NCI-H1417 treated with DMSO at 0.1 percent for 48 hours (cell line): ENCODE measurements at regions not wholly inside any gene's neighbourhood (a gene's known extent, or its start where the extent isn't known, plus 50 kb on each side); places are given as distances from the start of the nearest gene placed in this dataset.

Experiments used
- DNase-seq: peaks from one replicate; lab custom pipeline; 2025; lab: John Stamatoyannopoulos, UW

DNA sequence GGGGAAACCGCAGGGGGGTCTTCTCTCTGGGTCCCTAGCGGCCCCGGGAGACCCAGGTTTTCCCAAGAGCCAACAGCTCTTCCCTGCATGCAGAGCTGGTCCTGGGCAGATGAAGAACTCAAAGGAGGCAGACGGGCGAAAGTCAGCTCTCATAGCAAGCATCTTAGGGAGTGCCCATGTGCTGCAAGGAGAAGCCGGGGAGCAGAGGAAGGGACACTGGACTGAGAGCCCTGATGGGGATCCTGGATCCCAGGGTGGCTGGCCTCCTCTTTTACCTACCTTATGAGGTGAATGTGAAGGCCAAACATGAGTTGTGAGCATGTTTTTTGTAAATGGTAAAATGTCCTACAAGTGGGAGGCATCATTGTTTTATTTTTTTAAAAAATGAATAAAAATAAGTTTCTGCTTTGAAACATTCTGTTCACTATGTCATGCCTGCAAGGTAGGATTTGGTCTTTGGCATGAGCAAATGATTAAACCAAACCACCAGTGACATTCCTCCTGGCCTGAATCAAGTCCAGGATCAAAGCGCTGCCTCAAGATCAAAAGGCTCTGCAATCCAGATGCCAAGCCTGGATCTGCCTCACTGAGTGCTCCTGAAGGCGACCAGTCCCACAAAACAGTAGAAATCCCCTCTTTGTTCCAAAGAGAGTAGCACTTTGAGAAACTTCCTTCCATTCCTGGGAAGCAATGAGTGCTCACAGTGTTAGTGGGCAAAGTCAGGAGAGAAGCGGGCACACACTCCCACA is 92.2 kb upstream of the SERP2 start:
- DNase-seq, result no peak

DNA sequence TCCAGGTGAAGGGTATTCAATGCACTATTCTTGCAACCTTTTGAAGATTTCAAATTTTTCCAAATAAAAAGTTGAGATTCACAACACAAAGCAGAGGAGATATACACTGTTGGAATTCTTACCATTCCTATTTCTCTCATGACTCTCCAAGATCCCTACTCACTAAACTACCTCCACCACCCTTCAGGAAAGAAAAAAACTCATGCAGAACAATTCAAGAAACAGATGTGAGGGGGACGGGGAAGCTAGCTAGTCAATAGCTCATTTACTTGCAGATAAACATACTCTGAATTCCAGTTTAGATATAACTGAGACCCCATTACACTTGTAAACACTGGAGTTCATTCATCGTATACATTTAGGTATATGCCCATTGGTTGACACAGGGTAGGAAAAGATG is 90.0 kb upstream of the SERP2 start:
- no peak for DNase-seq

DNA sequence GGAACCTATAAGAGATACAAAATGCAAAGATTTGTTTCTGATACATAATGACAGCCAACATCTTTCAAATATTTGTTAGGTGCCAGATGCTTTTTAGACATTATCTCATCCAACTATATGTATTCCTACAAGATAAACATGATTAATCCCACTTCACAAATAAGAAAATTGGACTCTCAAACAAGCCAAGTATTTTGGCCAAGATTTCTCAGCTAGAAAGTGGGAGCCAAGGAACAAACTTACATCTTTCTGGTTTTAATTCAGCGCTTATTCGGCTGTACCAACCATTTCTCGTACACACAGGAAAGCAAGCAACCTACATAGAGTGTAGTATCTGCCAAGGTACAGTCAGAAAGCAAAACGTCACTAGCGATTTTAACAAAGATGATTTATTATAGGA is 85.7 kb upstream of the SERP2 start:
- no peak for DNase-seq

DNA sequence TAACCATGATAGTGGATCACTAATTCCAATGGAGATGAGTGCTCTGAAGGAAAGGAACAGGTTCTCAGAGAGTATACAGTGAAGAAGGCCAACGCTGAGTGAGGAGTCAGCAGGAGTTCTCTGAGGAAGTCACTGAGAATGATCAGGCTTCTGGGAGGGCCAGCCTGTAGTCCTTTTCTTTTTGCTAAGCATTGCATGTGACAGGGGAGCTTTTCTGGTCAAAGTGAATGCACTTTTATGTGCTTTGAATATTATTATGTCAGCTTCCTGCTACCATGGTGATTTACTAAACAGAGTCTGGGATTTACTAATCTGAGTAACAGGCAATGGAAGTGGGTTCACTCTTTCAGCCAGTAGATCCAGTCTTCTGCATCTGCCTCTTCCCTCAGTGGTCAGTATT is 81.1 kb upstream of the SERP2 start:
- DNase-seq, result no peak

DNA sequence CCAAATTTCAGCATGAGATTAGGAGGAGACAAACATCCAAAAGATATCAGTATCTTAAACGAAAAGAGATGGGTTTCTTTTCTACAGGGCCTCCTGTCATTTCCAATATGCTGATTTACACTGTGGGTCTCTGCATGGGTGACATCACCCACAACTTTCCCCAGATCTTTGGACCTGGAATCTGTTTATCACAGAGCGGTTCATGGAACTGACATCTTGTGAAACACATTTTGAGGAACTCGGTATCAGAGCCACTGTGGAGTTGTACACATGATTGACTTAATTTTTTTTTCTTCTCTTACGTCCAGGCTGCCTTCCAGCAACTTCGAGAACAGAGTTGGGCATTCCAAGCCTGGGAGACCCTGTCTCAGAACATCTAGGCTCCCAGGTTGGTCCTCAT is 80.2 kb upstream of the SERP2 start:
- DNase-seq, result no peak

DNA sequence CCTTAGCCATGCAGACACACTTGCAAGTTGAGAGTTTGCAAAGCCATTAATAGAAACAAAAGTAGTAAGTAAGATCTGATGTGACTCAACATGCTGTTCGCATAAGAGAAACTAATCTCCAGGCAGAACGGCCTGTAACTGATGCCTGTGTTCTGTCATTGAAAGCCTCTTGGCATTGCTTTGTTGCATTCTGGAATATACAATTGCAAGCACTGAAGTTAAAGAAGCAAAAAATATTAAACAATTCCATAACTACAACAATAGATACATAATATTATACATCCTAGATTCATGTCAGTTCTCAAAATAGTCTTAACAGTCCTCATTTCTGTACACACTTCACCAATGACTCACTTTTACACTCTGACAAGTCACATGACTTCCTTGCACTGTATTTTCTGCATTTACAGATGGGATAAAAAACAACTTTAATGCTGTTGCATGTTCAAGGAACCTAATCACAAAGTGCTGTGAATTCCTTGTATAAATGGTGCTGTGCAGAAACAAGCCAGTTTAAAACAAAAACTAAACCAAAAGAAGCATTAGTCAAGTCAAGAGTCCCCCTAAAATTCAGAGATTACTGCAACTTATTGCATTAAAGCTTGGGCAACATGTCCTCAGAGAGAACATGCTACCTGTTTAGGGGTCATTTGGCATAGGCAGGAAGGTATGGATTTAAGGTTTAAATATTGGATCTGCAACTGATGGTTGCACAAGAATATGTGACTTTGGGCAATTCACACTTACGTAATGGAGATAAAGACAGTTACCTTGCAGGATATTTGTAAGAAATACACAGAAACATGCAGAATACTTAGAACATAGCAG is 79.5 kb upstream of the SERP2 start:
- DNase-seq, result no peak

DNA sequence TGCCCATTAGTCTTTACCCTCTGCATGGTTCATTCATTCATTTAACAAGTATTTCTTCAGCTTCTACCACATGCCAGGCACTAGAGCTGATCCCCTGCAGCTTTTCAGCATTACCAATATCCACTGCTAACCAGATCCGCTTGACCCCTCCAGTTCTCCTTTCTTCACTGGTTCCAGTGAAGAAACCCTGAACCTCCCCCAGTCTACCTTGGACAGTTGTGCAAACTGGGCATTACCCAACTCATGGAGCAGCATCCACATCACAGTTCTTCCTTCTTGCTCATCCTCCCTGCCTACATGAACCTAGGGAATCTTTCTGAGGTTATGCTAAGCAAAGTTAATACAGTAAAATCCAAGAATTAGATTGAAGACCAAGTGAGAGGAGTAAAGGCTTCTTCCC is 78.7 kb upstream of the SERP2 start:
- DNase-seq, result no peak

DNA sequence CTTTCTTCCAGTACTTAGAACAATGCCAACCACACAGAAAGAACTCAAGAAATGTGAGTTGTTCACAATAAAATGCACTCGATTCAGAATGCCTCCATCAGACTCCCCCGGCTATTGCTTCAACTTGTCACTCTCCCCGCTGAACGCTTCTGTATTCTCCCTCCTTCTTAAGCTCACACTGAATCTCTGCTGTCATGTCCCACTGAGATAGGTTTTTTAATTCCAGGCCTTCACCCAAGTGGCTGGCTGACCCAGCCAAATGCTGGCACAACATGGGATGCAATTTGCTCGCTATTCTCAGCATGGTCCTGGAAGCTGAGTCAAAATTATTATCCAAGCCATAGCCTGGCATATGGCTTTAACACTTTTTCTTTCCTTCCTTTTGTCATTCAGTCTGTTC is 76.8 kb upstream of the SERP2 start:
- no peak for DNase-seq

DNA sequence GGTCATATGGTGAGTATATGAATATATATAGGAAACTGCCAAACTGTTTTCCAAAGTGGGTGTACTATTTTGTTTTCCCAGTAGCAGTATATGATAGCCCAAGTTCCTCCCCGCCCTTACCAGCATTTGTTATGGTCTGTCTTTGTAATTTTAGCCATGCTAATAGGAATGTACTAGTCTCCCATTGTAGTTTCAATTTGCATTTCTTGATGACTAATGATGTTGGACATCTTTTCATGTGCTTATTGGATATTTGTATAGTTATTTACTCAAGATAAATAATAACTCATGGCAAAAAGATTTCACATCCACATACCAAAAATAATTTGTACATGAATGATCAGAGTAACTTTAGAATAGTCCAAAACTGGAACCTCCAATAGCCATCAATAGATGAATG is 75.3 kb upstream of the SERP2 start:
- DNase-seq, result no peak

DNA sequence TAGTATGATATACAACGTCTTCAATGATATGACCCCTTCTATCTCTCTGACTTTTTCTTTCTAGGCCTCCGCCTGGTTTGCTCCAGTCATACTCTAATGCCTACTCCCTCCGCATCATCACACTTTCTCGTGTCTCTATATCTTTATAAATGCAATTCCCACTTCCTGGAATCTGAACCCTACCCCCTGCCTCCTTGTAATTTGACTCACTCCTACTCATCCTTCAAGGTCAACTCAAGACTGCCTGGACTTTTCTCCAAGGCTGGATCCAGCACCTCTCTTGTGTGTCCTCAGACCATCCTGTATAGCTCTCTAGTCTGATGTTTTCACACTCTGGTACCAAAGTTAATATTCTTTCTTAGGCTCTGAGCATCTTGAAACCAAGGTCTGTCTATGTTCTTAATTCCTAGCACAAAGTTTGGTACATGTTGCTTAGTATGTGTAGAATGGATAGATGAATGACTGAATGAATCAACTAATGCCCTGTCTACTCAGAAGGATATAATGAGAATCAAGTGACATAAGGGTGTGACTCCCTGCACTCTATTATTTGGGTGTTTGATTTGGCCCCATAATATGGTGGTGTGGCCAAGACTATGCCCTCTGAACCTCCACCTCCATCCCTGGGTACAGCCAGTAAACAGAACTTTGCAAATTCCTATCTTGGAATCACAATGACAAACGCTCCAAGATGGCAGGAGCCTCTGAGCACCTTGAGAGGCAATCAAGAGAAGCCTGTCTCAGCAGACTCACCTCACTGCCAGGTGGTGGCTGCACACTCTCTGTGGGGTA is 74.3 kb upstream of the SERP2 start:
- DNase-seq, result no peak

DNA sequence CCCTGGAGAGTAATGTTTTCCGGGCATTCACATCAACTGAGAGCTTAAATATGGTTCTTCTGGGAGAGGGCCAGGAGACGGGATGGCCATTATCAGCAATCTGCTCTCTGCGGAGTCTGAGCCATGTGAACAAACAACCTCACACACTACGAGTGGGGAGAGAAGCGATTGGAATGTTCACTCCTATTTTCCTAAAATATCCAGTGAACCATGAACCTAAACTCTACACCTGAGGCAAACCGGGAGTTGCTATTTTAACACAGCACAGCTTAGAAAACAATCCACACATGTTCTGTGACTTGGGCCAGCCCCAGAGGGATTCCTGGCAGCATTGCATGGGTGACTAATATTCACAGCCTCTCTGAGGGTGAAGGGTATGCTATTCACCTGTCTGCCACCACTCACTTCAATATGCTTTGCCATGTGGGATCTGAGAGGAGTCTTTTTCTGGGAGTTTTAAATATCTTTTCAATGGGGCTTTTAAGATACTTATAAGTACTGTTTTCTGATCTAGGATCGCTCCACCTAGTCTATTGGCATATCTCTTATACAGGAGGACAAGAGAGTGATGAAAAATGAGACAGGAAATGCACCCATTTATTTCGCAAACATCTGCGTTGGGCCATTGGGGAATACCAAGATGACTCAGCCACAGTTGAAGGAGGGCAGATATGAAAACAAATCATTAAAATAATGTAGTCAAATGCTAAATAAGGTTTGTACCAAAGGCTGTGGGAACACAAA is 72.6 kb upstream of the SERP2 start:
- DNase-seq, result no peak

DNA sequence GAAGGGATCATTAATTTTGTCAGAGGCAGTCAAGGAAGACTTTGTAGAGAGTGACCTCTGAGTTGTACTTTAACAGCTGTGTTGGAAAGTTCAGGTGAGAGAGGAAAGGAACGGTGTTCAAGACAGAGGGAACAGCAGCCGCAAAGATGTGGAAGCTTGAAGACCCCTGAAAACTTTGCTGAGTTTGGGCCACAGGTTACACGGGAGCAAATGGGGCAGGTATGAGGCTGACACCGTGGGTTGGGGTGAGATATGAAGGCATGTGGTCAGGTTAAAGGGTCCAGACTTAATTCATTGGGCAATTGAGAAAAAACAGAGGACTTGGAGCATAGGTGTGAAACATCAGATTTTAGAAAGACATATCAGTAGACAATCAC is 72.0 kb upstream of the SERP2 start:
- no peak for DNase-seq

DNA sequence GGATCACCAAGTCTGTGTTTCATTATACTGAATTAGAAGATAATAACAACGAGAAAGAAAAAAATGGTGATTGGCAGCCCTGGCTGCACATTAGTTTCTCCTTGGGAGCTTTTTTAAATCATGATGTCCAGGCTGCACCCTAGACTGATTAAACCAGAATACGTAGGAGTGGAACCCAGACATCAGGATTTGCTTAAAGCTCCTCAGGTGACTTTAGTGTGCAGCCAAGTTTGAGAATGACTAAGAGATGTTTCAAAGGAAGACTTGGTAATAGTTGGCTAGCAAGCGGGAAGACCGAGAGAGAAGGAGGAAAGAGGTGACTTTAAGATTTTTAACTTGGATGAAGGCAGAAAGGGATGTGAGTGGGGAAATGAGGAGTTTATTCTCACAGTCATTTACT is 71.4 kb upstream of the SERP2 start:
- no peak for DNase-seq

DNA sequence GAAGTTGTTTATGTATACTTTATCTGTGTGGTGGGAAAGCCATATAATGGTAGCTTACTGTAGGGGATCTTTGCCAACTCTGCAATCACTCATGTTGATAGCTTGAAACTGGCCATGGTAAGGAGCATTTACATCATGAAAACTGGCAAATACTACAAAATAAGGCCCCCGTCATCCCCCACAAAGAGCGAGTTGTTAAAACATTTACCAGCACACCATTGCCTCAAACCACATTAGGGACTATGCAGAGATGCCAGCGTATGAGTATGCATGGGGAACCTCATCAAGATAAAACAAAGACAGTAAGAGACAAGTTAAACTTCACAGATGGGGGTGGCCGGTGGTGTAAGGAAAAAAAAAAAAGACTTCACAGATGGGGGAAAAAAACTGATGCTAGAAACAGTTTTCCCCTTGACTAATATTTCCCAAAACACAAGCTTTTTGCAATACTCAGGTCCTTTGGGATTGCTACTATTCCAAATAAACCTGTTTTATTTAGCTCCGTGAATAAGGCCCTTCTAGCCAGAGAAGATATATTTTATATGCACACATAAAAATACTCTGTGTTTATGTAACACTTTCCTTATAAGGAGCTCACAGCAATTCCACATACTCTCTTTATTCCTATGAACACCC is 70.6 kb upstream of the SERP2 start:
- no peak for DNase-seq

DNA sequence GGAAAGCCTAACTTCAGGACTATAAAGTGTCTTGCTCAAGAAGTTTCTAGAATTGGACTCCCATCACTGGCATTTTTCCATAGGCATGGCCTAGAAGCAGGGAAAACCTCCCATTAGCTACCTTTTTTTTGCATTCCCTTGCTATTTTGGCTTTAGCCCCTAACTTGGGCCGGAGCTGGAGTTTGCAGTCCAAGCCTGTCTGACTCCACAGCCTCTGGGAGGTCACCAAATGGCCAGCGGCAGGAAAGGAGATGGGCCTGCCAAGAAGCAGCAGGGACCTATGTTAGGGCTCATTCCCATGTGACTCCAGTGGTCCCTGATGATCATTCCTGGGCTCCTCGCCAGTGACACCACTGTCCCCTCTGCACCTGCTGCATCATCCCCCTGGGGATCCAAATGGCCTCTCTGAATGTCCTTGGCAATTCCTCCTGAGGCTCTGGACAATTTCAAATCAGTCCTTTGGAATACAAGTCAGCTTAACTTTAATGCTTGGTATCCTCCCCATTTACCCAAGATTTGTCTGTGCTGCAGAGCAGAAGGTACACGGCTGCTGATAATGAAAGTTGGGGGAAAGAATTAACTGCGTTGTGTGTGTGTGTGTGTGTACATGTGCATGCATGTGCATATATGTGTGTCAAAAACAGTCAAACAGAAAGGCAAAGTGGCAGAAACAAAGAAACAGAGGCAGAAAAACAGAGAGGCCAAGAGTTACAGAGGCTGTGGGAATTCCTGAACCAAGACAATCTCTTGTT is 69.8 kb upstream of the SERP2 start:
- DNase-seq, result no peak

DNA sequence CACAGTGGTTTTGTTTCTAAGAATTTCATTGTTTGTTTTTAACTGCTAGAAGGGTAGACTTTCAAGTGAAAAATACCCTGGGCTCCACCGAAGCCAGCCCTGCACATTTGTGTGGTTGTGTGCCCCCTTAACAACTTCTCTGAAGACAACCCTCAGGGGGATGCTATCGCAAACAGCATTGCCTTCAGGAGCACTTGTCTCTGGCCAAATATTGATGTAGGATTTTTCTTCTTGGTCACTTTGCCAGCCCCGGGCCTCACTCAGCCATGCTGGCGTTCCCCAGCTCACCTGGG is 69.2 kb upstream of the SERP2 start:
- no peak for DNase-seq

DNA sequence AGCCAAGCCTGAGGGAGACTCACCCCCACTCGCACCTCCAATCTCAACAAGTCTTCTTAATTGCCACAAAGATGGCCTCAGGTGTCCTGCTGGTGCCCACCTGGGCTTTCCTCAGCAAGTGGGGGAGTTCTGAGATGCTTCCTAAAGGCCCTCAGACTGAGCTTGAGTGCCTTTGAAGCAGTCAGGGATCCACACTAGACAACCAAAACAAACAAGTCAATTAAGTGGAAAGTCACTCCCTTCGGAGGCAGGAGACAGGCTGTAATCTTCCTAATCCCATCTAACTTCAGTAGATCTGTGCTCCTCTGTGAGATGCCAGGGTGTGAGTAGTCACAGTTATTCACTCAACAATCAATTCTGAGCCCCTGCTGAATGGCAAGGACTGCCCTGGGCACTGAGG is 68.3 kb upstream of the SERP2 start:
- no peak for DNase-seq

DNA sequence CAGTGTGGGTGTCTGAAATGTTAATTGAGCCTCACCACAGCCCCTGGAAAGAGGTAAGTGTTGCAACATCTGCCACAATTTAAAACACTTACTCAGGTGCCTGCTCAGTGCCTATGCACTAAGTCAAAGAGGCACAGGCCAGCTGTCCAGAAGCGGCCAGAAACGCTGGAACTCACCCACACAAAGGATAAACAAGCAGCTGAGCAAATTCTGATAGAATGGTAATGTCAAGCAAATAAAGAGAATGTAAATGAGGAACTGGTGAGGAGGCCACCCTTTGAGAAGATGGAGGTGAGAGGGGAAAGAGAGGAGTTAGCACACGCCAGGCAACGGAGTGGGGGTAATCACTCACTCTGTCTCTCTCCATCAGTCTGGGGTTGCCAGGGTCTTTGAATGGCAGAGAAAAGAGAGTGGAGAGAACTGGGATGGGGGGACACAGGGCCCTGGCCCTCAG is 67.7 kb upstream of the SERP2 start:
- no peak for DNase-seq

DNA sequence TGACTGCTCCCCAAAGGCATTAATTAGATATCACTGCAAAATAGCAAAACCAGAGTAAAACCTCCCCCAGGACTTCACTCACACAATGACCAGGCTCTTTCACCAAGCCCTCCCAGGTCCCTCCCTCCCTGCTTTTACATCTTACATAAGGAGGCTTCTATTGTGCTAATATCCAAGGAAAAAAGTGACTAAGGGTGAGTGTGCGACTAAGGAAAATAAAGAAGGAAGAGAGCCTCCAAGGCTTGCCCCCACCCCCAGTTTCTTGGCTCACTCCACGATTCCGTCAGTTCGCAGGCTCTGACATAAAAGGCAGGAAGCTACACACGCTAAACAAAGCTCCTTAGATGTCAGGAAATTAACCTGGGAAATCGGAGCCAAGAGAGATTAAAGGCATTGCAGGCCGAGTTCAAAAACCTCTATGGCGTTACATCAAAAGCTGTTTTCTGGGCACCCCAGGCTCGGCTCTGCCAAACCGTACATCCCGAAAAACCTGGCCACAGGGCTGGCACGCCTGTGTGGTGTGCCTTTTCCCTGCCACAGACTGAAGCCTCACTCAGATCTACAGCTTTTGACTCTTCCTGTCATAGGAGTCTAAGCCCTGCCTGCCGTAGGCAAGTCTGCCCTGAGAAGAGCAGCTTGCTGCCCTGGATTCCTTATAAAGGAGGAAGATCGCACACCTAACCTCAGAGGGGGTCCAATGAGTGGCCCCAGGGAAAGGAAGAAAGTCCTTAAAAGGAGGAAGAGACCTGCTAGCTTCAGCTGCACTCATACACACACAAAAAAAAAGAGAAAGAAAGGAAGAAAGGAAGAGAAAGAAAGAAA is 67.0 kb upstream of the SERP2 start:
- no peak for DNase-seq

DNA sequence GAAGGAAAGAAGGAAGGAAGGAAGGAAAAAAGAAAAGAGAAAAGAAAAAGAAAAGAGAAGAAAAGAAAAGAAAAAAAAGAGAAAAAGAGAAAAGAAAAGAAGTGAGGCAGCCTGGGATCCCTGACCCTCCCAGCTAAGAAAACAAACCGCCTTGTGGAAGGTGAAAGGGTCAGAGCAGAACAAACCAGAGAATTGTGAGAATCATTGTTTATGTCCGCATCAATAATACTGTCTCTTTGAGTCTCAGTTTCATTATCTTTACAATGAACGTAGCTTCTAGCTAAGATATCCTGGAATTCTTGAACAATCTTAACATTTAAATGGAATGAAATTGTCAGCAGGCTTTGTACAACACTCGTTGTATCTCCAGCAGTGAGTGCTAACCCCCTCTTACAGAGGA is 66.4 kb upstream of the SERP2 start:
- no peak for DNase-seq
